SK-N-MC (cell line): ENCODE measurements at regions not wholly inside any gene's neighbourhood (a gene's known extent, or its start where the extent isn't known, plus 50 kb on each side); places are given as distances from the start of the nearest gene placed in this dataset.

Source experiments
- EZH2 ChIP-seq: fragments of 200-600 bp; sonication (generic); IDR thresholded peaks from one replicate; pipeline ENCODE4 v1.6.1; 2017; ENCODE audit warnings: antibody characterized with exemption
- FOXP2 ChIP-seq: optimal IDR thresholded peaks from 2 replicates; pipeline ENCODE3; 2011; ENCODE audit warnings: mild to moderate bottlenecking, moderate library complexity; ENCODE audit not compliant: insufficient read depth; ENCODE audit errors: extremely low read length, control extremely low read depth
- POLR2AphosphoS5 ChIP-seq: IDR thresholded peaks from 2 replicates; pipeline ENCODE4 v1.6.1; 2012; ENCODE audit warnings: mild to moderate bottlenecking, low read depth, low read length, borderline replicate concordance

GRCh38 chr13:59348617-59349016 is 815.1 kb downstream of the DIAPH3 start:
- TF ChIP-seq EZH2 (no peak), FOXP2 (no peak), POLR2AphosphoS5 (no peak)
